ENCODE measurements at regions not wholly inside any gene's neighbourhood (a gene's known extent, or its start where the extent isn't known, plus 50 kb on each side); places are given as distances from the start of the nearest gene placed in this dataset.
"Not testable (repeated sequence)": the region's sequence is repeated elsewhere in the genome, so short reads cannot be mapped to it uniquely, and the experiment has no call there.

DNA sequence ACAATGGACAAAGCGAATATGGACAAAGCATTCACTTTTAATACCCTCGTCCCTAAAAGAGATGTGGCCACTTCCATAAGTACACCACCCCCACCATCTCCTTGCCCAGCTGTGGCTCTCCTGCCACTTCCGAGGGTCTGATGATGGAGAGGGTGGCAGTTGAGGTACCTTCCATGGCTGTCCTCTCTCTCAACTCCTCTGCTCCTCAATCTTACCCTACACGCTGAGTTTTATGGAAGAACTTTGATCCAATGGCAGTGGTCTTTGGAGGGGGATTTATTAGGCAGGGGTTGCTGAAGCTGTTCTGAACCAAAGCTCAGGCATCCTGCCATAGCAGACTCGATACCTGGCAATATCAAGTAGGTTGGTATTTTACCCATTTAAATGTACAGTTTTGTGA lies 413.0 kb downstream of the TSHZ3 start:
- intact Hi-C loops (cut with DNase I) = no loop called here
- Histone ChIP-seq H3K36me3 (no peaks in the 10 kb centered on the region), H3K9me3 (no peaks in the 10 kb centered on the region), H3K27me3 (no peaks in the 10 kb centered on the region), H3K4me1 (no peaks in the 10 kb centered on the region), H3K27ac (no peak overlapping the region), H3K4me3 (no peak overlapping the region)
- TF ChIP-seq, protein P1, sequence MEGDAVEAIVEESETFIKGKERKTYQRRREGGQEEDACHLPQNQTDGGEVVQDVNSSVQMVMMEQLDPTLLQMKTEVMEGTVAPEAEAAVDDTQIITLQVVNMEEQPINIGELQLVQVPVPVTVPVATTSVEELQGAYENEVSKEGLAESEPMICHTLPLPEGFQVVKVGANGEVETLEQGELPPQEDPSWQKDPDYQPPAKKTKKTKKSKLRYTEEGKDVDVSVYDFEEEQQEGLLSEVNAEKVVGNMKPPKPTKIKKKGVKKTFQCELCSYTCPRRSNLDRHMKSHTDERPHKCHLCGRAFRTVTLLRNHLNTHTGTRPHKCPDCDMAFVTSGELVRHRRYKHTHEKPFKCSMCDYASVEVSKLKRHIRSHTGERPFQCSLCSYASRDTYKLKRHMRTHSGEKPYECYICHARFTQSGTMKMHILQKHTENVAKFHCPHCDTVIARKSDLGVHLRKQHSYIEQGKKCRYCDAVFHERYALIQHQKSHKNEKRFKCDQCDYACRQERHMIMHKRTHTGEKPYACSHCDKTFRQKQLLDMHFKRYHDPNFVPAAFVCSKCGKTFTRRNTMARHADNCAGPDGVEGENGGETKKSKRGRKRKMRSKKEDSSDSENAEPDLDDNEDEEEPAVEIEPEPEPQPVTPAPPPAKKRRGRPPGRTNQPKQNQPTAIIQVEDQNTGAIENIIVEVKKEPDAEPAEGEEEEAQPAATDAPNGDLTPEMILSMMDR (IDR thresholded peaks at IDR 0.05) = no peak
- ATAC-seq = no peak
- no peak for DNase-seq

DNA sequence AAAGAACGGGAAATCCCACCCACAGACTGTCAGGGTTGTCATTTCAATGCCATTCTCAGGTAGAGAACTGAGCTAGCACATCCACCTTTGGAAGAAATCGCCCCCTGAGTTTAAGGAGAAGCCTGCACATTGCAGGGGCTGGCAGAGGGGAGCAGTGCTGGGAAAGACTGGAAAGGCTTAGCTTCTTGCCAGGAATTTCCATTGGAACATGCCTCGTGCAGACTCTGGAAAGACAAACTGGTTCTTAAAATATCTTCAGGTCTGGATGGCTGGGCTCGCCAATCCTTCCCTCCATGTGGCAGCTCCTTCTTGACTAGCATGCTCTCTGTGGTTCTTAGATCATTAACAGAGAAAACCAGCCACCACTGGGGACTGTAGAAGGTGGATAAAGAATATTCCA lies 414.1 kb downstream of the TSHZ3 start:
- no peak for DNase-seq
- H3K4me1 ChIP-seq = no peaks in the 10 kb centered on the region
- H3K4me3 ChIP-seq = no peak overlapping the region
- ATAC-seq = no peak
- TF ChIP-seq, protein P1 (IDR thresholded peaks at IDR 0.05) = no peak
- H3K36me3 ChIP-seq = no peaks in the 10 kb centered on the region
- H3K27ac ChIP-seq = no peak overlapping the region
- H3K9me3 ChIP-seq = no peaks in the 10 kb centered on the region
- H3K27me3 ChIP-seq = no peaks in the 10 kb centered on the region
- intact Hi-C loops (cut with DNase I) = no loop called here

DNA sequence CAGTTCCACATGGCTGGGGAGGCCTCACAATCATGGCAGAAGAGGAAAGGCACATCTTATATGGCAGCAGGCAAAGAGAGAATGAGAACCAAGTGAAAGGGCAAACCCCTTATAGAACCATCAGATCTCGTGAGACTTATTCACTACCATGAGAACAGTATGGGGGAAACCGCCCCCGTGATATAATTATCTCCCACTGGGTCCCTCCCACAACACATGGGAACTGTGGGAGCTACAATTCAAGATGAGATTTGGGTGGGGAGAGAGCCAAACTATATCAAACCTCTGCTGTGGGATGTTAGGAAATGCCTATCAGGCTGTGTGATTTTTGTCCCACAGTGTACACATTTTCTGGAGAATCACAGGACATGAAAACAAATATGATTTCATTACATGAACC lies 415.8 kb downstream of the TSHZ3 start:
- H3K9me3 ChIP-seq; ATAC-seq; intact Hi-C loops (cut with DNase I); DNase-seq; H3K36me3 ChIP-seq; H3K4me1 ChIP-seq; H3K27ac ChIP-seq; H3K27me3 ChIP-seq; H3K4me3 ChIP-seq: not testable (repeated sequence)

DNA sequence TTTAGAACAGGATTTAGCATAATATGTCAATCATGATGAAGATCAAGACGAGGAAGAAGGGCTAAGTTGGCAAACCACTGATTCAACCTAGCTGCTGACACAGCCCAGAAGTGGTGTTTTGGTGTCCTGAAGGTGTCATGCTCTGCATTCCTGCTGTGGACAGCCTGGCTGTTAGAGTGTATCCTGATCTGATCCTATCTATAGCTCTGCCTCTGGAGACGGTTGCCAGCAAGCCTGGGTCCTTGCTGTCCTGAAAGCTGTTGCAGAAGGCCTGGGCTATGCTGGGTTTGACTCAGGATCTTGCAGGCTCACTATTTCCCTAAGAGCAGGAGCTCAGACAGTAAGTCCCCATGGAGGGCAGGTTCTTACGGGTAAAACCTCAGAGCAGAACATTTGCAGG lies 416.4 kb downstream of the TSHZ3 start:
- Histone ChIP-seq H3K36me3 (no peaks in the 10 kb centered on the region), H3K27me3 (no peaks in the 10 kb centered on the region), H3K4me1 (no peaks in the 10 kb centered on the region), H3K27ac (no peak overlapping the region), H3K4me3 (no peak overlapping the region), H3K9me3 (no peaks in the 10 kb centered on the region)
- DNase-seq (no peak), ATAC-seq (no peak)
- intact Hi-C loops (cut with DNase I) = no loop called here
- TF ChIP-seq, protein P1 (IDR thresholded peaks at IDR 0.05) = no peak

DNA sequence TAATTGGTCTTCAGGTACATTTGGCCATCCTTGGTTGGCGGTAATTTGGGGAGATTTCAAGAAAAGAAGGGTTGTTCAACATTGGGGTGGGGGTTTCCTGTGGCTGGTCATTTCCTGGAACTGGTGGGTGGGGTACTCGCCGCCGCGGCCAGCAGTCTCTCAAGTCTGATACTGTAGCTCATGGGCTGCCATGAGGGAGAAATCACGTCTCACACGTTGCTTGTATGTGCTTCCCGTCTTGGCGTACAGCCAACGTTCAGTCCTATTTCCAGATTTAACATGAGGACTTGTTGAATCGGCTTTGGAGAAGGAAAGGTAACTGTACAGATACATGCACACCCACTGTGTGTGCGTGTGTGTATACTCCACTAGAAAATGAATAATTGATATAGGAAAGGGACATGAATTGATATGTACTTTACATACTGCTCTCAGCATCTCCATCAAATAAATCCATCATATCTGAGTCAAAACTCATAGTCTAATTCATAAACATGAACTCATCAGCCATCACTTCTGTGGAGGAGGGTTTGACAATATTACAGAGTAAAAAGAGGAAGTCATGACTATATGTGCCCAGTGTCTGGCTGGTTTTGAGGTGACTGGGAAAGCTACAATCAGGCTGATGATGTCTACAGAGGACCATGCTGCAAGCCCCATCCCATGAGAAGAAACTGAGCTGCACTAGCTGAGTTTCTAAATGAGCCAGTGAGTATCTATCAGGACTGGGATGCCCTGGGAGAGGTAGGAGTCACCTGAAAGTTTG lies 418.1 kb downstream of the TSHZ3 start:
- no peak overlapping the region for H3K4me3 ChIP-seq
- no peaks in the 10 kb centered on the region for H3K9me3 ChIP-seq
- H3K27me3 ChIP-seq = no peaks in the 10 kb centered on the region
- H3K27ac ChIP-seq = no peak overlapping the region
- TF ChIP-seq, protein P1 (IDR thresholded peaks at IDR 0.05) = no peak
- ATAC-seq = no peak
- intact Hi-C loops (cut with DNase I) = no loop called here
- H3K36me3 ChIP-seq = no peaks in the 10 kb centered on the region
- no peak for DNase-seq
- H3K4me1 ChIP-seq = no peaks in the 10 kb centered on the region

DNA sequence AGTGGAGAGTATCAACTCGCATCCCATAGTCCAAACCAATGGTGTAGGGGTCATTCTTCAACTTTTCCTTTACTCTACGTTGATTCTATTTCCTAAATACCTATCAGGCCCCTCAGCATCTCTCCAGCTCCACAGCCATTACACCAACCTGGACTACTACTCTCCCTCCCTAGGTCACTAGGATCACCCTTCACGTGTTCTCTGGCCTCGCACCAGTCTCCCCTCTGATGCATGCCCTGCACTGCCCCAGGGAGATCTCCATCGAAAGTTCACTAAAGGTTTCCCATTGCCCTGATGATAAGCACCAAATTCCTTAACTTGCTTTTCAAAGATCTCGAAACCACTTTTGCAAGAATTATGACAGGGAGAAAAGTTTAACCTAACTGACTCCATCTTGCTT lies 421.5 kb downstream of the TSHZ3 start:
- no peaks in the 10 kb centered on the region for H3K27me3 ChIP-seq
- intact Hi-C loops (cut with DNase I) = no loop called here
- no peak overlapping the region for H3K4me3 ChIP-seq
- TF ChIP-seq, protein P1 (IDR thresholded peaks at IDR 0.05) = no peak
- no peaks in the 10 kb centered on the region for H3K9me3 ChIP-seq
- ATAC-seq = no peak
- no peak for DNase-seq
- H3K4me1 ChIP-seq = no peaks in the 10 kb centered on the region
- H3K36me3 ChIP-seq = no peaks in the 10 kb centered on the region
- no peak overlapping the region for H3K27ac ChIP-seq
